DMS153 (cell line): ENCODE measurements at regions not wholly inside any gene's neighbourhood (a gene's known extent, or its start where the extent isn't known, plus 50 kb on each side); places are given as distances from the start of the nearest gene placed in this dataset.
"Not testable (repeated sequence)": the region's sequence is repeated elsewhere in the genome, so short reads cannot be mapped to it uniquely, and the experiment has no call there.

Source experiments
- DNase-seq: peaks from one replicate; lab custom pipeline; 2025; lab: John Stamatoyannopoulos, UW

GRCh38 chr5:124962111-124962510 lies 215.7 kb upstream of the ZNF608 start:
- DNase-seq: no peak

- no peak for DNase-seq
Observed at GRCh38 chr5:124962735-124963134, 216.3 kb upstream of the ZNF608 start.

GRCh38 chr5:124963236-124963919 lies 216.9 kb upstream of the ZNF608 start:
- no peak for DNase-seq

GRCh38 chr5:124966741-124967140 lies 220.3 kb upstream of the ZNF608 start:
- DNase-seq: not testable (repeated sequence)

- DNase-seq: not testable (repeated sequence)
Observed at GRCh38 chr5:124970381-124970780, 223.9 kb upstream of the ZNF608 start.

GRCh38 chr5:124972703-124973102 lies 226.3 kb upstream of the ZNF608 start:
- no peak for DNase-seq

GRCh38 chr5:124973661-124974060 lies 227.2 kb upstream of the ZNF608 start:
- DNase-seq: no peak

- no peak for DNase-seq
Observed at GRCh38 chr5:124976086-124976485, 229.6 kb upstream of the ZNF608 start.

GRCh38 chr5:124979251-124979650 lies 232.8 kb upstream of the ZNF608 start:
- DNase-seq: no peak

- no peak for DNase-seq
Observed at GRCh38 chr5:124980163-124980941, 233.9 kb upstream of the ZNF608 start.

GRCh38 chr5:124981901-124982300 lies 235.5 kb upstream of the ZNF608 start:
- DNase-seq: no peak

- no peak for DNase-seq
Observed at GRCh38 chr5:124986170-124986569, 239.7 kb upstream of the ZNF608 start.

GRCh38 chr5:124986667-124987066 lies 240.2 kb upstream of the ZNF608 start:
- no peak for DNase-seq

GRCh38 chr5:124987786-124988185 lies 241.3 kb upstream of the ZNF608 start:
- DNase-seq: not testable (repeated sequence)

GRCh38 chr5:124990723-124991122 lies 244.3 kb upstream of the ZNF608 start:
- no peak for DNase-seq

- no peak for DNase-seq
Observed at GRCh38 chr5:124995421-124995820, 249.0 kb upstream of the ZNF608 start.

GRCh38 chr5:124996023-124996763 lies 249.8 kb upstream of the ZNF608 start:
- no peak for DNase-seq

GRCh38 chr5:124996764-124997077 lies 250.3 kb upstream of the ZNF608 start:
- no peak for DNase-seq

- DNase-seq: no peak
Observed at GRCh38 chr5:124997186-124997893, 250.9 kb upstream of the ZNF608 start.

- no peak for DNase-seq
Observed at GRCh38 chr5:124998520-124998919, 252.1 kb upstream of the ZNF608 start.

GRCh38 chr5:125002727-125003598 lies 256.5 kb upstream of the ZNF608 start:
- DNase-seq: no peak
